CD4-positive, alpha-beta T cell treated with Interleukin-10 for 1 hour (primary cell): ENCODE measurements at regions not wholly inside any gene's neighbourhood (a gene's known extent, or its start where the extent isn't known, plus 50 kb on each side); places are given as distances from the start of the nearest gene placed in this dataset.

Experiments
- DNase-seq: peaks from one replicate; pipeline ENCODE4 v3.0.0-alpha.2; 2020

- DNase-seq, result no peak
These were observed 63.4 kb upstream of the ARAP3 start for GRCh38 chr5:141745390-141745789.

GRCh38 chr5:141743866-141744272 lies 61.8 kb upstream of the ARAP3 start:
- no peak for DNase-seq

GRCh38 chr5:141742866-141743851 lies 61.1 kb upstream of the ARAP3 start:
- no peak for DNase-seq

- no peak for DNase-seq
These were observed 60.1 kb upstream of the ARAP3 start for GRCh38 chr5:141742144-141742543.

- DNase-seq, result no peak
These were observed 58.9 kb upstream of the ARAP3 start for GRCh38 chr5:141740885-141741284.

GRCh38 chr5:141737535-141737934 lies 55.5 kb upstream of the ARAP3 start:
- no peak for DNase-seq

- DNase-seq, result no peak
These were observed 53.8 kb upstream of the ARAP3 start for GRCh38 chr5:141735823-141736222.

- peak; percentile 12 for DNase-seq
These were observed 52.6 kb upstream of the ARAP3 start for GRCh38 chr5:141734501-141735229.

- no peak for DNase-seq
These were observed 51.2 kb upstream of the ARAP3 start for GRCh38 chr5:141733198-141733597.

- DNase-seq, result no peak
These were observed 50.4 kb upstream of the ARAP3 start for GRCh38 chr5:141732417-141732816.
